RWPE2 (cell line): ENCODE measurements at regions not wholly inside any gene's neighbourhood (a gene's known extent, or its start where the extent isn't known, plus 50 kb on each side); places are given as distances from the start of the nearest gene placed in this dataset.

Experiments
- ATAC-seq: fragments of 200-7000 bp; cut with Tn5 transposase; 3 replicates; pipeline ENCODE4 v1.9.1; 2021; ENCODE audit warnings: low read depth
- DNase-seq: peaks from one replicate; pipeline ENCODE4 v3.0.0-alpha.2; 2020; ENCODE audit warnings: low spot score
- H3K27ac ChIP-seq: fragments of 450-650 bp; 2 replicates; pipeline ENCODE4 v1.5.1; 2017; ENCODE audit warnings: mild to moderate bottlenecking; ENCODE audit not compliant: poor library complexity, severe bottlenecking
- H3K27me3 ChIP-seq: fragments of 250-450 bp; sonication (Bioruptor Pico); 2 replicates; pipeline ENCODE4 v1.5.1; 2021; ENCODE audit warnings: mild to moderate bottlenecking, moderate library complexity; ENCODE audit not compliant: insufficient read depth, poor library complexity, severe bottlenecking
- H3K36me3 ChIP-seq: fragments of 250-450 bp; sonication (Bioruptor Pico); 2 replicates; pipeline ENCODE4 v1.5.1; 2020; ENCODE audit warnings: low read depth, mild to moderate bottlenecking, moderate library complexity
- H3K4me1 ChIP-seq: fragments of 250-450 bp; sonication (Bioruptor Pico); 2 replicates; pipeline ENCODE4 v1.5.1; 2021; ENCODE audit warnings: mild to moderate bottlenecking, moderate library complexity; ENCODE audit not compliant: insufficient read depth, poor library complexity, severe bottlenecking
- H3K4me3 ChIP-seq: fragments of 250-450 bp; sonication (Bioruptor Pico); 2 replicates; pipeline ENCODE4 v1.5.1; 2021; ENCODE audit warnings: mild to moderate bottlenecking, moderate library complexity; ENCODE audit not compliant: severe bottlenecking
- H3K9me3 ChIP-seq: fragments of 250-450 bp; sonication (Bioruptor Pico); 2 replicates; pipeline ENCODE4 v1.5.1; 2021; ENCODE audit warnings: mild to moderate bottlenecking, moderate library complexity; ENCODE audit not compliant: severe bottlenecking
- CTCF ChIP-seq: fragments of 450-650 bp; IDR thresholded peaks from one replicate; pipeline ENCODE4 v1.5.1; 2017; ENCODE audit warnings: mild to moderate bottlenecking, moderate library complexity; ENCODE audit not compliant: poor library complexity, severe bottlenecking

- no peak overlapping the region for H3K4me3 ChIP-seq
- DNase-seq (no peak), ATAC-seq (no peak)
- H3K36me3 ChIP-seq: no peaks in the 10 kb centered on the region
- no peaks in the 10 kb centered on the region for H3K4me1 ChIP-seq
- no peak overlapping the region for H3K27ac ChIP-seq
- H3K27me3 ChIP-seq: no peaks in the 10 kb centered on the region
- no peaks in the 10 kb centered on the region for H3K9me3 ChIP-seq
- TF ChIP-seq CTCF: no peak
These were observed 79.5 kb upstream of the PEX5L start for GRCh38 chr3:180116203-180116602.

DNA sequence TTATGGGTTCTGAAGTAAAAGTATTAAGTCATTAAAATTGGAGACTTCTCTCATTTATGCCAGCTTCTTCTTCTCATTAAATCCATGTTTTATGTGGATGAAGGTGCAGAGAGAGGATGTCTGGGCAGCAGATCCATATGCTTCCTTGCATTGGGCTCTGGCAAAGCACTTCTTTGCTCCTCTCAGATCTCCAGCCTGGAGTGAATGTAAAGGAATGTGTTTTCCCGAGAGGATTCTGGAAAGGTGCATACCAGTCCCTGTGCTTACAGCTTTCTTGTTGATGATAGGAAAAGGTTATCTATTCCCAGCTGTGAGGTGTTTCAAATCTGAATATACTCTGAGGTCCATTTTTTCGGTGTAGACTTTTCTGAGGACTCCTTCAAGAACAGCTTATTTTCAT, 79.9 kb upstream of the PEX5L start:
- Histone ChIP-seq H3K9me3 (no peaks in the 10 kb centered on the region), H3K27me3 (no peaks in the 10 kb centered on the region), H3K4me3 (no peak overlapping the region), H3K4me1 (no peaks in the 10 kb centered on the region), H3K36me3 (no peaks in the 10 kb centered on the region), H3K27ac (no peak overlapping the region)
- no peak for TF ChIP-seq CTCF
- DNase-seq (no peak), ATAC-seq (no peak)

GRCh38 chr3:180117381-180118163, 80.8 kb upstream of the PEX5L start:
- H3K36me3 ChIP-seq: no peaks in the 10 kb centered on the region
- no peaks in the 10 kb centered on the region for H3K4me1 ChIP-seq
- no peak overlapping the region for H3K27ac ChIP-seq
- ATAC-seq (no peak), DNase-seq (no peak)
- no peaks in the 10 kb centered on the region for H3K9me3 ChIP-seq
- H3K27me3 ChIP-seq: no peaks in the 10 kb centered on the region
- TF ChIP-seq CTCF: no peak
- no peak overlapping the region for H3K4me3 ChIP-seq

DNA sequence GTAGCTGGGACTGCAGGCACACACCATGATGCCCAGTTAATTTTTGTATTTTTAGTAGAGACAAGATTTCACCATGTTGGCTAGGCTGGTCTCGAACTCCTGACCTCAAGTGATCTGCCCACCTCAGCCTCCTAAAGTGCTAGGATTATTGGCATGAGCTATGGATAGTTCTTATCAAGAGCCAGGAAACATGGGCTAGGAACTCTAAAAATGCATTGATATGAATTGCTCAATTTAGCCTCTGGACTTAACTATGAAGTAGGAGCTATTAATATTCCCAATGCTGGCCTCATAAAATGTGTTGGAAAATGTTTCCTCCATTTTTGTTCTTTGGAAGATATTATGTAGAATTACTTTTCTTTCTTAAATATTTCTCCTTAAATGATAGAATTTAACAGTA, 82.8 kb upstream of the PEX5L start:
- Histone ChIP-seq H3K9me3 (no peaks in the 10 kb centered on the region), H3K4me1 (no peaks in the 10 kb centered on the region), H3K27ac (no peak overlapping the region), H3K36me3 (no peaks in the 10 kb centered on the region), H3K27me3 (no peaks in the 10 kb centered on the region), H3K4me3 (no peak overlapping the region)
- no peak for TF ChIP-seq CTCF
- DNase-seq (no peak), ATAC-seq (no peak)

DNA sequence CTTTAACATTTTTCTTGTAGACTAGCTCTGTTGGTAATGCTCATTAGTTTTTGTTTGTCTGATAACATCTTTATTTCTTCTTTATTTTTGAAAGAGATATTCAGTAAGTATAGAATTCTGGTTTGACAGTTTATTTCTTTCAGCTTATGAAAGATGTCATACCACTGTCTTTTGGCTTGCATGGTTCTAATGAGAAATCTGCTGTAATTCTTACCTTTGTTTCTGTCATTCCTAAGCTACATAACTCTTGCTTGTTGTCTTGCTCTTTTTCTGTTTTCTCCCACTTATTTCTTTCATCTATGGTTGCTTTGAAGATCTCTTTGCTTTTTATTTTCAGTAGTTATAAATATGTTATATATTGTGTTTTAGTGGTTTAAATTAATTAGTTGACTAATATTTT, 87.2 kb upstream of the PEX5L start:
- Histone ChIP-seq H3K9me3 (no peaks in the 10 kb centered on the region), H3K27me3 (no peaks in the 10 kb centered on the region), H3K4me1 (no peaks in the 10 kb centered on the region), H3K36me3 (no peaks in the 10 kb centered on the region), H3K4me3 (no peak overlapping the region), H3K27ac (no peak overlapping the region)
- no peak for TF ChIP-seq CTCF
- DNase-seq: no peak
- no peak for ATAC-seq
